ENCODE measurements at regions not wholly inside any gene's neighbourhood (a gene's known extent, or its start where the extent isn't known, plus 50 kb on each side); places are given as distances from the start of the nearest gene placed in this dataset.

GRCh38 chr10:47053081-47053798 lies 142.0 kb downstream of the PTPN20 start:
- no peaks in the 10 kb centered on the region for H3K9me2 ChIP-seq (replicated peaks; ENCODE audit: low read length)
- BruUV-seq (replicated peaks), result no TSS peak
- ATAC-seq (no peak), DNase-seq (no peak)
- ChIA-PET CTCF (no interaction called here), POLR2A (ENCODE audit: unreplicated experiment) (no interaction called here)
- no peaks in the 10 kb centered on the region for H3K9me3 ChIP-seq (ENCODE audit: low read length)
- H3K27ac ChIP-seq (ENCODE audit: low read length), result no peak overlapping the region
- H3K4me2 ChIP-seq (ENCODE audit: low read length), result no peak overlapping the region
- no peak overlapping the region for H2AFZ ChIP-seq (ENCODE audit: low read length)
- no peak overlapping the region for H3K9ac ChIP-seq (ENCODE audit: low read length)
- H3K79me2 ChIP-seq (ENCODE audit: low read length), result no peaks in the 10 kb centered on the region
- H3K27me3 ChIP-seq (ENCODE audit: low read length), result no peaks in the 10 kb centered on the region
- H3K4me1 ChIP-seq (ENCODE audit: insufficient read depth, low read length), result no peaks in the 10 kb centered on the region
- H3K4me3 ChIP-seq (ENCODE audit: low read length), result no peak overlapping the region
- no peaks in the 10 kb centered on the region for H4K20me1 ChIP-seq (ENCODE audit: low read length)
- intact Hi-C loops (cut with micrococcal nuclease), result no loop called here
- TF ChIP-seq EZH2 (IDR thresholded peaks at IDR 0.05; ENCODE audit: low read length, unreplicated experiment) (no peak), EZH2phosphoT487 (IDR thresholded peaks at IDR 0.05; ENCODE audit: borderline replicate concordance, low read length) (no peak)
- TF ChIP-seq, protein P1, sequence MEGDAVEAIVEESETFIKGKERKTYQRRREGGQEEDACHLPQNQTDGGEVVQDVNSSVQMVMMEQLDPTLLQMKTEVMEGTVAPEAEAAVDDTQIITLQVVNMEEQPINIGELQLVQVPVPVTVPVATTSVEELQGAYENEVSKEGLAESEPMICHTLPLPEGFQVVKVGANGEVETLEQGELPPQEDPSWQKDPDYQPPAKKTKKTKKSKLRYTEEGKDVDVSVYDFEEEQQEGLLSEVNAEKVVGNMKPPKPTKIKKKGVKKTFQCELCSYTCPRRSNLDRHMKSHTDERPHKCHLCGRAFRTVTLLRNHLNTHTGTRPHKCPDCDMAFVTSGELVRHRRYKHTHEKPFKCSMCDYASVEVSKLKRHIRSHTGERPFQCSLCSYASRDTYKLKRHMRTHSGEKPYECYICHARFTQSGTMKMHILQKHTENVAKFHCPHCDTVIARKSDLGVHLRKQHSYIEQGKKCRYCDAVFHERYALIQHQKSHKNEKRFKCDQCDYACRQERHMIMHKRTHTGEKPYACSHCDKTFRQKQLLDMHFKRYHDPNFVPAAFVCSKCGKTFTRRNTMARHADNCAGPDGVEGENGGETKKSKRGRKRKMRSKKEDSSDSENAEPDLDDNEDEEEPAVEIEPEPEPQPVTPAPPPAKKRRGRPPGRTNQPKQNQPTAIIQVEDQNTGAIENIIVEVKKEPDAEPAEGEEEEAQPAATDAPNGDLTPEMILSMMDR (conservative IDR thresholded peaks at IDR 0.05; ENCODE audit: low read depth, low read length), result no peak
- H3K36me3 ChIP-seq (ENCODE audit: low read depth, low read length), result no peaks in the 10 kb centered on the region
- H3F3A ChIP-seq (ENCODE audit: low read length, unreplicated experiment), result no peaks in the 10 kb centered on the region

DNA sequence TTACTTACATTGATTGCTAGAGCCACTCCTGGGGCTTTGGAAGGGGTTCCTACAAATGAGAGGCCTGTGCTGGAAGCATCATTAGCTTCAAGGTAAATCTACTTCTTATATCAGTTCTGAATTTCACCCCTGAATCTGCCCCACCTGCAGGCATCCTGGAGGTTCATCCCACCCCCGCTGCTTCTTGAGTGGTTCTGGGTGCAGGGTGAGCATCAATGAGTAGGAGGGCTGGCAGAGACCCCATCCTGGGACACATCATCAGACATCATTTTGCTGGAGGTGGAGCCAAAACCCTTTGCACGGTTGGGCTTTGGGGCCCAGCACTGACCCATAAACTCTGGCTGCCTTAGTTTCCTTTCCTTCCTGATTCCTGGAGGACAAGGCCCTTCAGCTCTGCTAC lies 143.7 kb downstream of the PTPN20 start:
- no peak for TF ChIP-seq EZH2phosphoT487 (IDR thresholded peaks at IDR 0.05; ENCODE audit: borderline replicate concordance, low read length)
- no peak for TF ChIP-seq EZH2 (IDR thresholded peaks at IDR 0.05; ENCODE audit: low read length, unreplicated experiment)
- TF ChIP-seq, protein P1 (conservative IDR thresholded peaks at IDR 0.05; ENCODE audit: low read depth, low read length), result no peak

GRCh38 chr10:47055386-47056246 lies 144.4 kb downstream of the PTPN20 start:
- POLR2A ChIA-PET (ENCODE audit: unreplicated experiment), result no interaction called here
- Histone ChIP-seq H3K27me3 (ENCODE audit: low read length) (no peaks in the 10 kb centered on the region), H3K4me3 (ENCODE audit: low read length) (no peak overlapping the region), H3K79me2 (ENCODE audit: low read length) (no peaks in the 10 kb centered on the region), H3K36me3 (ENCODE audit: low read depth, low read length) (no peaks in the 10 kb centered on the region), H3K9me2 (replicated peaks; ENCODE audit: low read length) (no peaks in the 10 kb centered on the region), H2AFZ (ENCODE audit: low read length) (no peak overlapping the region), H3F3A (ENCODE audit: low read length, unreplicated experiment) (no peaks in the 10 kb centered on the region), H3K9me3 (ENCODE audit: low read length) (no peaks in the 10 kb centered on the region), H3K9ac (ENCODE audit: low read length) (no peak overlapping the region), H3K4me1 (ENCODE audit: insufficient read depth, low read length) (no peaks in the 10 kb centered on the region), H3K4me2 (ENCODE audit: low read length) (no peak overlapping the region), H4K20me1 (ENCODE audit: low read length) (no peaks in the 10 kb centered on the region), H3K27ac (ENCODE audit: low read length) (no peak overlapping the region)
- intact Hi-C loops (cut with micrococcal nuclease), result no loop called here
- TF ChIP-seq EZH2phosphoT487 (IDR thresholded peaks at IDR 0.05; ENCODE audit: borderline replicate concordance, low read length), result no peak
- TF ChIP-seq, protein P1 (conservative IDR thresholded peaks at IDR 0.05; ENCODE audit: low read depth, low read length), result no peak
- TF ChIP-seq EZH2 (IDR thresholded peaks at IDR 0.05; ENCODE audit: low read length, unreplicated experiment), result no peak
- ATAC-seq, result no peak
- no TSS peak for BruUV-seq (replicated peaks)
- DNase-seq, result no peak
- CTCF ChIA-PET, result no interaction called here

More for the DNA sequence above, 143.7 kb downstream of the PTPN20 start:
- Histone ChIP-seq H3F3A (ENCODE audit: low read length, unreplicated experiment) (no peaks in the 10 kb centered on the region), H3K79me2 (ENCODE audit: low read length) (no peaks in the 10 kb centered on the region), H2AFZ (ENCODE audit: low read length) (no peak overlapping the region), H3K27me3 (ENCODE audit: low read length) (no peaks in the 10 kb centered on the region), H3K4me2 (ENCODE audit: low read length) (no peak overlapping the region), H3K4me3 (ENCODE audit: low read length) (no peak overlapping the region), H4K20me1 (ENCODE audit: low read length) (no peaks in the 10 kb centered on the region), H3K27ac (ENCODE audit: low read length) (no peak overlapping the region), H3K9me3 (ENCODE audit: low read length) (no peaks in the 10 kb centered on the region), H3K4me1 (ENCODE audit: insufficient read depth, low read length) (no peaks in the 10 kb centered on the region), H3K36me3 (ENCODE audit: low read depth, low read length) (no peaks in the 10 kb centered on the region), H3K9me2 (replicated peaks; ENCODE audit: low read length) (no peaks in the 10 kb centered on the region), H3K9ac (ENCODE audit: low read length) (no peak overlapping the region)
- POLR2A ChIA-PET (ENCODE audit: unreplicated experiment), result no interaction called here
- DNase-seq, result no peak
- CTCF ChIA-PET, result no interaction called here
- intact Hi-C loops (cut with micrococcal nuclease), result no loop called here
- no TSS peak for BruUV-seq (replicated peaks)
- no peak for ATAC-seq
